DOHH2 (cell line): ENCODE measurements at regions not wholly inside any gene's neighbourhood (a gene's known extent, or its start where the extent isn't known, plus 50 kb on each side); places are given as distances from the start of the nearest gene placed in this dataset.

Experiments
- H3F3A ChIP-seq: fragments of 200-600 bp; sonication (generic), shearing (Covaris generic); 2 replicates; pipeline ENCODE4 v1.6.0; 2016; ENCODE audit warnings: antibody characterized with exemption, mild to moderate bottlenecking; ENCODE audit not compliant: control insufficient read depth, insufficient read depth
- H3K27ac ChIP-seq: fragments of 200-600 bp; sonication (generic); 2 replicates; pipeline ENCODE4 v1.5.1; 2014; ENCODE audit warnings: low read depth, mild to moderate bottlenecking, low read length, moderate library complexity
- H3K27me3 ChIP-seq: fragments of 200-600 bp; sonication (generic); 2 replicates; pipeline ENCODE4 v1.6.1; 2014; ENCODE audit warnings: mild to moderate bottlenecking, low read length, mixed read lengths; ENCODE audit not compliant: control insufficient read depth
- H3K36me3 ChIP-seq: fragments of 200-600 bp; sonication (generic); 2 replicates; pipeline ENCODE4 v1.6.1; 2014; ENCODE audit warnings: mild to moderate bottlenecking, low read length, moderate library complexity, mixed read lengths; ENCODE audit not compliant: control insufficient read depth
- H3K4me1 ChIP-seq: fragments of 200-600 bp; sonication (generic); 2 replicates; pipeline ENCODE4 v1.6.1; 2014; ENCODE audit warnings: mild to moderate bottlenecking, low read length, mixed read lengths; ENCODE audit not compliant: control insufficient read depth
- H3K4me2 ChIP-seq: fragments of 200-600 bp; sonication (generic); 2 replicates; pipeline ENCODE4 v1.6.0; 2014; ENCODE audit warnings: mild to moderate bottlenecking, low read length, moderate library complexity
- H3K4me3 ChIP-seq: fragments of 200-600 bp; sonication (generic); 2 replicates; pipeline ENCODE4 v1.5.1; 2014; ENCODE audit warnings: mild to moderate bottlenecking, low read length, mixed read lengths
- H3K79me2 ChIP-seq: fragments of 200-600 bp; sonication (generic); 2 replicates; pipeline ENCODE4 v1.6.1; 2014; ENCODE audit warnings: mild to moderate bottlenecking, low read length, mixed read lengths; ENCODE audit not compliant: control insufficient read depth
- H3K9me2 ChIP-seq: fragments of 200-600 bp; sonication (generic); replicated peaks from 2 replicates; pipeline ENCODE4 v1.6.1; 2014; ENCODE audit warnings: mild to moderate bottlenecking, low read length, mixed read lengths; ENCODE audit not compliant: control insufficient read depth
- H3K9me3 ChIP-seq: fragments of 200-600 bp; sonication (generic); 2 replicates; pipeline ENCODE4 v1.6.1; 2014; ENCODE audit warnings: antibody characterized with exemption, low read length, mixed read lengths; ENCODE audit not compliant: control insufficient read depth, insufficient read depth
- H4K20me1 ChIP-seq: fragments of 200-600 bp; sonication (generic); 2 replicates; pipeline ENCODE4 v1.6.0; 2014; ENCODE audit warnings: low read depth, mild to moderate bottlenecking, antibody characterized with exemption, low read length, moderate library complexity; ENCODE audit not compliant: control insufficient read depth, insufficient read depth
- EZH2phosphoT487 ChIP-seq: fragments of 200-600 bp; sonication (generic); IDR thresholded peaks from 2 replicates; pipeline ENCODE4 v1.6.1; 2017; ENCODE audit warnings: borderline replicate concordance, mild to moderate bottlenecking, antibody characterized with exemption, low read length, moderate library complexity, mixed read lengths
- TF ChIP-seq, protein P1 (sequence below): fragments of 200-600 bp; sonication (generic); IDR thresholded peaks from one replicate; pipeline ENCODE4 v1.5.1; 2014; ENCODE audit warnings: antibody characterized with exemption, mild to moderate bottlenecking, low read depth, low read length; ENCODE audit not compliant: poor library complexity, severe bottlenecking

DNA sequence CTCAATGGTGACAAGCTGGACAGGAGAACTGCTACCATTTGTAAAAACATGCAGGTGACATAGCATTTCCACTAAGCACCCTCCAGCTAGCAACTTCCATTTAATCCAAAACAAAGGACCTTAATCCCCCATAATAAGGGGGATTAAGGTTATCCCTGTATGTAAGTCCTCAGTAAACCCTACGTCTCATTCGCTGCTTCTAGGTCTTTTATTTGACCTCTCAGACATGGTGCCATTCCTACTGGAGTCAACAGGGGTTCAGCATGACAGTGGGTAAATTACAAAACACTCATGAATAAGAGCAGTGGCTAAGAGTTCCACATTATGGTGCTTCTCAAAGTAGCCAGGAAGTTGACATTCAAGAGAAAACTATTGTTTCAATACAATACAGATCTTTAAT is 121.8 kb upstream of the CAV2 start:
- Histone ChIP-seq H3K27me3 (no peaks in the 10 kb centered on the region; the same call in 1 of the 2 replicates), H3K79me2 (no peaks in the 10 kb centered on the region), H3K9me2 (no peaks in the 10 kb centered on the region), H3K4me2 (no peak overlapping the region), H3K9me3 (no peaks in the 10 kb centered on the region), H3K27ac (no peak overlapping the region), H3F3A (no peaks in the 10 kb centered on the region), H3K4me3 (no peak overlapping the region), H3K4me1 (no peaks in the 10 kb centered on the region), H4K20me1 (no peaks in the 10 kb centered on the region), H3K36me3 (no peaks in the 10 kb centered on the region)
- no peak for TF ChIP-seq EZH2phosphoT487
- TF ChIP-seq, protein P1, sequence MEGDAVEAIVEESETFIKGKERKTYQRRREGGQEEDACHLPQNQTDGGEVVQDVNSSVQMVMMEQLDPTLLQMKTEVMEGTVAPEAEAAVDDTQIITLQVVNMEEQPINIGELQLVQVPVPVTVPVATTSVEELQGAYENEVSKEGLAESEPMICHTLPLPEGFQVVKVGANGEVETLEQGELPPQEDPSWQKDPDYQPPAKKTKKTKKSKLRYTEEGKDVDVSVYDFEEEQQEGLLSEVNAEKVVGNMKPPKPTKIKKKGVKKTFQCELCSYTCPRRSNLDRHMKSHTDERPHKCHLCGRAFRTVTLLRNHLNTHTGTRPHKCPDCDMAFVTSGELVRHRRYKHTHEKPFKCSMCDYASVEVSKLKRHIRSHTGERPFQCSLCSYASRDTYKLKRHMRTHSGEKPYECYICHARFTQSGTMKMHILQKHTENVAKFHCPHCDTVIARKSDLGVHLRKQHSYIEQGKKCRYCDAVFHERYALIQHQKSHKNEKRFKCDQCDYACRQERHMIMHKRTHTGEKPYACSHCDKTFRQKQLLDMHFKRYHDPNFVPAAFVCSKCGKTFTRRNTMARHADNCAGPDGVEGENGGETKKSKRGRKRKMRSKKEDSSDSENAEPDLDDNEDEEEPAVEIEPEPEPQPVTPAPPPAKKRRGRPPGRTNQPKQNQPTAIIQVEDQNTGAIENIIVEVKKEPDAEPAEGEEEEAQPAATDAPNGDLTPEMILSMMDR = no peak

- H3K9me2 ChIP-seq = no peaks in the 10 kb centered on the region
- TF ChIP-seq, protein P1 = no peak
- no peak for TF ChIP-seq EZH2phosphoT487
Observed at GRCh38 chr7:116380025-116380424, 119.5 kb upstream of the CAV2 start.

GRCh38 chr7:116382375-116382774 is 117.2 kb upstream of the CAV2 start:
- no peak for TF ChIP-seq EZH2phosphoT487
- TF ChIP-seq, protein P1 = no peak
- H3K27me3 ChIP-seq = no peaks in the 10 kb centered on the region; the same call in 1 of the 2 replicates
- no peaks in the 10 kb centered on the region for H3K9me2 ChIP-seq
- no peak overlapping the region for H3K27ac ChIP-seq
- H3K36me3 ChIP-seq = no peaks in the 10 kb centered on the region
- H3F3A ChIP-seq = no peaks in the 10 kb centered on the region
- no peaks in the 10 kb centered on the region for H4K20me1 ChIP-seq
- no peaks in the 10 kb centered on the region for H3K79me2 ChIP-seq
- no peaks in the 10 kb centered on the region for H3K4me1 ChIP-seq
- H3K4me3 ChIP-seq = no peak overlapping the region
- no peak overlapping the region for H3K4me2 ChIP-seq
- H3K9me3 ChIP-seq = no peaks in the 10 kb centered on the region

More at GRCh38 chr7:116380025-116380424, 119.5 kb upstream of the CAV2 start:
- Histone ChIP-seq H3K36me3 (no peaks in the 10 kb centered on the region), H3K4me3 (no peak overlapping the region), H3K4me2 (no peak overlapping the region), H3K4me1 (no peaks in the 10 kb centered on the region), H4K20me1 (no peaks in the 10 kb centered on the region), H3K79me2 (no peaks in the 10 kb centered on the region), H3F3A (no peaks in the 10 kb centered on the region), H3K9me3 (no peaks in the 10 kb centered on the region), H3K27ac (no peak overlapping the region), H3K27me3 (no peaks in the 10 kb centered on the region; the same call in 1 of the 2 replicates)
